Stomach (tissue), 4 donors: ENCODE measurements at regions not wholly inside any gene's neighbourhood (a gene's known extent, or its start where the extent isn't known, plus 50 kb on each side); places are given as distances from the start of the nearest gene placed in this dataset.

Source experiments
- EP300 ChIP-seq: sonication (generic); formaldehyde crosslinking; IDR thresholded peaks from one replicate; pipeline ENCODE4 v1.6.1; 2017; ENCODE audit warnings: antibody characterized with exemption
- POLR2A ChIP-seq, 4 donors: fragments of 450-650 bp; IDR thresholded peaks; one replicate each; pipeline ENCODE4 v1.6.1; 2016; ENCODE audit warnings: antibody characterized with exemption in 4 of 4, control low read depth in 2 of 4, mild to moderate bottlenecking in 1 of 4, moderate library complexity in 1 of 4
- TF ChIP-seq, protein P1 (sequence below), 7 experiments: fragments of 450-650 bp in 4 of 7; fragments of 200-600 bp in 3 of 7; sonication (generic) in 3 of 7; IDR thresholded peaks; one replicate each; pipeline ENCODE4 v1.5.1; 2016 to 2019; ENCODE audit warnings: antibody characterized with exemption in 7 of 7, control low read depth in 2 of 7, mild to moderate bottlenecking in 1 of 7

DNA sequence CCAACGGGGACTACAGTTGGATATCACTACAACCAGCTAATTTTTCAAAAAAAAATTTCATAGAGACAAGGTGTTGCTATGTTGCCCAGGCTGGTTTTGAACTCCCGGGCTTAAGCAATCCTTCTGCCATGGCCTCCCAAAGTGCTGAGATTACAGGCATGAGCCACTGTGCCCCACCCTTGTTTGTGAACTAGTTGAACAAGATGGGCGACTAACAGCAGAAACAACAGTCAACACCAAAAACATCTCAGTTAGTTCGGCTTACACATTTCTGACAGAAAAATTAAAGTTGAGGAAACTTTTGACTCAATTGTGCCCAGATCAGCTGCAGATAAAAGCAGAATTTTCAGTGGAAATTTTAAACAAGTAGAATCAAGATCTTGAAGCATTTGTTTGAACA lies 470.1 kb downstream of the TLE4 start:
- TF ChIP-seq, protein P1, sequence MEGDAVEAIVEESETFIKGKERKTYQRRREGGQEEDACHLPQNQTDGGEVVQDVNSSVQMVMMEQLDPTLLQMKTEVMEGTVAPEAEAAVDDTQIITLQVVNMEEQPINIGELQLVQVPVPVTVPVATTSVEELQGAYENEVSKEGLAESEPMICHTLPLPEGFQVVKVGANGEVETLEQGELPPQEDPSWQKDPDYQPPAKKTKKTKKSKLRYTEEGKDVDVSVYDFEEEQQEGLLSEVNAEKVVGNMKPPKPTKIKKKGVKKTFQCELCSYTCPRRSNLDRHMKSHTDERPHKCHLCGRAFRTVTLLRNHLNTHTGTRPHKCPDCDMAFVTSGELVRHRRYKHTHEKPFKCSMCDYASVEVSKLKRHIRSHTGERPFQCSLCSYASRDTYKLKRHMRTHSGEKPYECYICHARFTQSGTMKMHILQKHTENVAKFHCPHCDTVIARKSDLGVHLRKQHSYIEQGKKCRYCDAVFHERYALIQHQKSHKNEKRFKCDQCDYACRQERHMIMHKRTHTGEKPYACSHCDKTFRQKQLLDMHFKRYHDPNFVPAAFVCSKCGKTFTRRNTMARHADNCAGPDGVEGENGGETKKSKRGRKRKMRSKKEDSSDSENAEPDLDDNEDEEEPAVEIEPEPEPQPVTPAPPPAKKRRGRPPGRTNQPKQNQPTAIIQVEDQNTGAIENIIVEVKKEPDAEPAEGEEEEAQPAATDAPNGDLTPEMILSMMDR (IDR thresholded peaks at IDR 0.05): no peak
- TF ChIP-seq POLR2A (IDR thresholded peaks at IDR 0.05) (no peak), EP300 (no peak)
